ENCODE measurements at regions not wholly inside any gene's neighbourhood (a gene's known extent, or its start where the extent isn't known, plus 50 kb on each side); places are given as distances from the start of the nearest gene placed in this dataset.

DNA sequence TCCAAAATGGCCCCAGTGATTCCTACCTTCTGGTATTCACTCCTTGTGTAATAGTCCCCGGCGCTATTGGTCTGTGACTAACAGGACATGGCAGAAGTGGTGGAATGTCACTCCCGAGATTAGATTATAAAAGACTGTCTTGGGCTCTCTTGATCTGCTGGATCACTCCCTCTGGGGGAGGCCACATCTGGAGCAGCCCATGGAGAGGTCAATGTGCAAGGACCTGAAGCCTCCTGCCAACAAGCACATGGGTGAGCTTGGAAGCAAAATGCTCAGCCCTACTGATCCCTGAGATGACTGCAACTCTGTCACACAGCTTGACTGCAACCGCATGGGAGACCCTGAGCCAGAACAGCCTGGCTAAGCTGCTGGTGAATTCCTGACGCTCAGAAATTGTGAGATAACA is 94.3 kb upstream of the GLI2 start:
- no peak for DNase-seq

DNA sequence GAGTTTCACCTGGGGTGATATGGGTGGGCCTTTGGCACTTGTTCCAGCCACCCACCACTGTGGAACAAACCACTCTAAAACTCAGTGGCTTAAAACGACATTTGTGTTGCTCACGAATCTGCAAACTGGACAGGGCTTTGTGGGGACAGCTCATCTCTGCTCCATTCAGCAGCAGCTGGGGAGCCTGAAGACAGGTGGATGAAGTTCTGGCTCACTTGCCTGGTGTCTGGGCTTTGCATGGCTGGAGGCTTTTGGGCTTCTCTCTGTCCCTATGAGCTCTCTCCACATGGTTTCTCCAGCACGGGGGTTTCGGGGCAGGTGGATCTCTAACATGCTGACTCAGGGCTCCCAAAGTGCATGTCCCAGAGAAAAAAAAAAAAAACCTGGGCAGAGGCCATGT is 93.0 kb upstream of the GLI2 start:
- Histone ChIP-seq H3K27me3 (replicated peaks in 1 of 4; ENCODE audit: control extremely low read depth in 1 of 4, control insufficient read depth in 3 of 4, insufficient read depth in 4 of 4, low read length in 3 of 4) (peaks cover 0 to 2% (median 0%) of the 10 kb centered on the region in 4 experiments), H4K20me1 (ENCODE audit: control insufficient read depth, insufficient read depth, low read length, poor library complexity, severe bottlenecking) (no peaks in the 10 kb centered on the region), H3K36me3 (replicated peaks in 1 of 2; ENCODE audit: control extremely low read depth in 1 of 2, control insufficient read depth in 1 of 2, extremely low read depth in 1 of 2, insufficient read depth in 2 of 2, low read length in 1 of 2) (no peaks in the 10 kb centered on the region), H3K9me3 (ENCODE audit: control extremely low read depth in 1 of 3, control insufficient read depth in 2 of 3, insufficient read depth in 1 of 3, low read length in 2 of 3) (no peaks in the 10 kb centered on the region), H2AFZ (ENCODE audit: insufficient read depth, low read depth, low read length, poor library complexity, severe bottlenecking) (no peak overlapping the region), H3K9ac (ENCODE audit: low read length) (no peak overlapping the region), H3K79me2 (ENCODE audit: control insufficient read depth, insufficient read depth, low read length) (no peaks in the 10 kb centered on the region), H3K4me2 (replicated peaks; ENCODE audit: low read depth, low read length, poor library complexity, severe bottlenecking) (no peak overlapping the region), H3K4me1 (ENCODE audit: control insufficient read depth in 2 of 2, insufficient read depth in 2 of 2, low read length in 2 of 2) (no peaks in the 10 kb centered on the region), H3K4me3 (ENCODE audit: control extremely low read depth in 1 of 5, extremely low read depth in 1 of 5, insufficient read depth in 1 of 5, low read depth in 2 of 5, low read length in 4 of 5) (no peak overlapping the region), H3K27ac (ENCODE audit: low read length in 2 of 2) (no peak overlapping the region)
- ChIA-PET POLR2A (no interaction called here), CTCF (no interaction called here)
- WGBS (ENCODE audit: insufficient coverage) = 100% methylated on average over 2 of the region's 4 CpGs
- intact Hi-C loops (cut with micrococcal nuclease) = no loop called here
- no peaks in the 10 kb centered on the region for H3K9me3 Mint-ChIP-seq (ENCODE audit: insufficient read depth)
- DNase-seq = no peak
- no peak for ATAC-seq (ENCODE audit: low read depth)
- no peak overlapping the region for H3K4me3 Mint-ChIP-seq
- H3K27me3 Mint-ChIP-seq = peaks cover 7% of the 10 kb centered on the region
- H3K4me1 Mint-ChIP-seq = no peaks in the 10 kb centered on the region
- no peak overlapping the region for H3K27ac Mint-ChIP-seq
- TF ChIP-seq, protein P1, sequence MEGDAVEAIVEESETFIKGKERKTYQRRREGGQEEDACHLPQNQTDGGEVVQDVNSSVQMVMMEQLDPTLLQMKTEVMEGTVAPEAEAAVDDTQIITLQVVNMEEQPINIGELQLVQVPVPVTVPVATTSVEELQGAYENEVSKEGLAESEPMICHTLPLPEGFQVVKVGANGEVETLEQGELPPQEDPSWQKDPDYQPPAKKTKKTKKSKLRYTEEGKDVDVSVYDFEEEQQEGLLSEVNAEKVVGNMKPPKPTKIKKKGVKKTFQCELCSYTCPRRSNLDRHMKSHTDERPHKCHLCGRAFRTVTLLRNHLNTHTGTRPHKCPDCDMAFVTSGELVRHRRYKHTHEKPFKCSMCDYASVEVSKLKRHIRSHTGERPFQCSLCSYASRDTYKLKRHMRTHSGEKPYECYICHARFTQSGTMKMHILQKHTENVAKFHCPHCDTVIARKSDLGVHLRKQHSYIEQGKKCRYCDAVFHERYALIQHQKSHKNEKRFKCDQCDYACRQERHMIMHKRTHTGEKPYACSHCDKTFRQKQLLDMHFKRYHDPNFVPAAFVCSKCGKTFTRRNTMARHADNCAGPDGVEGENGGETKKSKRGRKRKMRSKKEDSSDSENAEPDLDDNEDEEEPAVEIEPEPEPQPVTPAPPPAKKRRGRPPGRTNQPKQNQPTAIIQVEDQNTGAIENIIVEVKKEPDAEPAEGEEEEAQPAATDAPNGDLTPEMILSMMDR (IDR thresholded peaks at IDR 0.05) = no peak
- TF ChIP-seq EZH2 (IDR thresholded peaks at IDR 0.05; ENCODE audit: borderline replicate concordance, insufficient read depth, low read depth, low read length, poor library complexity, severe bottlenecking) = no peak

More for the DNA sequence above, 94.3 kb upstream of the GLI2 start:
- ChIA-PET POLR2A (no interaction called here), CTCF (no interaction called here)
- Histone ChIP-seq H3K4me2 (replicated peaks; ENCODE audit: low read depth, low read length, poor library complexity, severe bottlenecking) (no peak overlapping the region), H2AFZ (ENCODE audit: insufficient read depth, low read depth, low read length, poor library complexity, severe bottlenecking) (no peak overlapping the region), H3K27me3 (replicated peaks in 1 of 4; ENCODE audit: control extremely low read depth in 1 of 4, control insufficient read depth in 3 of 4, insufficient read depth in 4 of 4, low read length in 3 of 4) (peaks cover 0 to 2% (median 0%) of the 10 kb centered on the region in 4 experiments), H3K9ac (ENCODE audit: low read length) (no peak overlapping the region), H4K20me1 (ENCODE audit: control insufficient read depth, insufficient read depth, low read length, poor library complexity, severe bottlenecking) (no peaks in the 10 kb centered on the region), H3K27ac (ENCODE audit: low read length in 2 of 2) (no peak overlapping the region), H3K79me2 (ENCODE audit: control insufficient read depth, insufficient read depth, low read length) (no peaks in the 10 kb centered on the region), H3K36me3 (replicated peaks in 1 of 2; ENCODE audit: control extremely low read depth in 1 of 2, control insufficient read depth in 1 of 2, extremely low read depth in 1 of 2, insufficient read depth in 2 of 2, low read length in 1 of 2) (no peaks in the 10 kb centered on the region), H3K4me3 (ENCODE audit: control extremely low read depth in 1 of 5, extremely low read depth in 1 of 5, insufficient read depth in 1 of 5, low read depth in 2 of 5, low read length in 4 of 5) (no peak overlapping the region), H3K9me3 (ENCODE audit: control extremely low read depth in 1 of 3, control insufficient read depth in 2 of 3, insufficient read depth in 1 of 3, low read length in 2 of 3) (no peaks in the 10 kb centered on the region), H3K4me1 (ENCODE audit: control insufficient read depth in 2 of 2, insufficient read depth in 2 of 2, low read length in 2 of 2) (no peaks in the 10 kb centered on the region)
- intact Hi-C loops (cut with micrococcal nuclease) = no loop called here
- H3K27ac Mint-ChIP-seq = no peak overlapping the region
- no peaks in the 10 kb centered on the region for H3K9me3 Mint-ChIP-seq (ENCODE audit: insufficient read depth)
- no peak overlapping the region for H3K4me3 Mint-ChIP-seq
- TF ChIP-seq, protein P1 (IDR thresholded peaks at IDR 0.05) = no peak
- TF ChIP-seq EZH2 (IDR thresholded peaks at IDR 0.05; ENCODE audit: borderline replicate concordance, insufficient read depth, low read depth, low read length, poor library complexity, severe bottlenecking) = no peak
- ATAC-seq (ENCODE audit: low read depth) = no peak
- H3K27me3 Mint-ChIP-seq = peaks cover 3% of the 10 kb centered on the region
- H3K4me1 Mint-ChIP-seq = no peaks in the 10 kb centered on the region
- 100% methylated on average over 3 of the region's 5 CpGs for WGBS (ENCODE audit: insufficient coverage)

All from B cell (primary cell).